ENCODE measurements at regions not wholly inside any gene's neighbourhood (a gene's known extent, or its start where the extent isn't known, plus 50 kb on each side); places are given as distances from the start of the nearest gene placed in this dataset.
A peak's percentile ranks its signal among the peaks of the same experiment; 100 is the strongest.

DNA sequence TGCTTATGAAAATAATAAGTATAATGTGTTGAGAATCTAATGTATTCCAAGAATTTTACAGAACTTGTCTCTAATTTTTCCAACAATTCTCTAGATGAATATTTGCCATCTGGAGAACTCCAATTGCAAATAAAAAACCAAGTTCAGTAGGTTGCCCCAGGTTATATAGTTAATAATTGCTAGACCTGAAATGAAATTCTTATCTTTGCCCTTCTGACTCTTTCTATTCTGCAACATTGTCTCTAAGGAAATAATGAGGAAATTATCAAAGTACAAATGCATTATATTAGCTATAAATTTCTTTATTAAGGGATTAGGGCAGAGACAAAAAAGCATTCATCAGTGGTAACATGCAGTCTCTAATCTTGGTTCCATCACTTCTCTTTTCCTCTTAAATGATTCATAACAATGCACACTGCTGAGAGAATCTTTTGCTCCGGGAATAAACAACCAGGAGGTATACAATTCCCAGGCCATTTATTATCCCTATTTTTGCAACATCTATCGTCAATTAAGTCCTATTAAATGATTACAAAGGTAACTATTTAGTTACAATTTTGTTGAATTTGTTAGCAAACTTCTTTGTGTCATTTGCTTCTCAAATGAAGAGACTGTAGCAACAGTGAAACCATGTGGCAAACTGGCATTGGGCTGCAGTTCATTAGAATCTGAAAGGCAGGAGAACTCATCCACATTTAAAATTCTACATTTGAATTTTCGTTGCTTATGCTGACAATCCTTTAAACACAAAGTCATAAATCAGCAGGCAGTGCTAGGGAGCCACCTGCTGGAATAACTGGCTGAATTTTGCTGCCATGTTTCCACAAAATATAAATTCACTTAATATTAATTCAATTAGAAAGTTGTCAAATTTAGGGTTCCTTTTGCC, 349.6 kb downstream of the KIF2B start:
- Histone ChIP-seq H3K27ac (ENCODE audit: low read depth, low read length) (no peak overlapping the region), H3K9me3 (ENCODE audit: control insufficient read depth, low read length) (no peaks in the 10 kb centered on the region), H3K9ac (ENCODE audit: extremely low read depth, low read length, poor library complexity, severe bottlenecking) (no peak overlapping the region), H3K4me1 (ENCODE audit: control insufficient read depth, insufficient read depth, low read length) (no peaks in the 10 kb centered on the region), H3K27me3 (ENCODE audit: control insufficient read depth, insufficient read depth, low read length, poor library complexity, severe bottlenecking) (peaks cover 1% of the 10 kb centered on the region), H3K36me3 (ENCODE audit: control insufficient read depth, insufficient read depth, low read length) (no peaks in the 10 kb centered on the region), H3K4me3 (ENCODE audit: low read length) (no peak overlapping the region)
- H3K36me3 Mint-ChIP-seq (ENCODE audit: low read depth), result no peaks in the 10 kb centered on the region
- H3K4me1 Mint-ChIP-seq, result peaks cover 11% of the 10 kb centered on the region
- H3K9me3 Mint-ChIP-seq, result peaks cover 3% of the 10 kb centered on the region
- peak; percentile 78 for DNase-seq
- TF ChIP-seq, protein P1, sequence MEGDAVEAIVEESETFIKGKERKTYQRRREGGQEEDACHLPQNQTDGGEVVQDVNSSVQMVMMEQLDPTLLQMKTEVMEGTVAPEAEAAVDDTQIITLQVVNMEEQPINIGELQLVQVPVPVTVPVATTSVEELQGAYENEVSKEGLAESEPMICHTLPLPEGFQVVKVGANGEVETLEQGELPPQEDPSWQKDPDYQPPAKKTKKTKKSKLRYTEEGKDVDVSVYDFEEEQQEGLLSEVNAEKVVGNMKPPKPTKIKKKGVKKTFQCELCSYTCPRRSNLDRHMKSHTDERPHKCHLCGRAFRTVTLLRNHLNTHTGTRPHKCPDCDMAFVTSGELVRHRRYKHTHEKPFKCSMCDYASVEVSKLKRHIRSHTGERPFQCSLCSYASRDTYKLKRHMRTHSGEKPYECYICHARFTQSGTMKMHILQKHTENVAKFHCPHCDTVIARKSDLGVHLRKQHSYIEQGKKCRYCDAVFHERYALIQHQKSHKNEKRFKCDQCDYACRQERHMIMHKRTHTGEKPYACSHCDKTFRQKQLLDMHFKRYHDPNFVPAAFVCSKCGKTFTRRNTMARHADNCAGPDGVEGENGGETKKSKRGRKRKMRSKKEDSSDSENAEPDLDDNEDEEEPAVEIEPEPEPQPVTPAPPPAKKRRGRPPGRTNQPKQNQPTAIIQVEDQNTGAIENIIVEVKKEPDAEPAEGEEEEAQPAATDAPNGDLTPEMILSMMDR (conservative IDR thresholded peaks at IDR 0.05), result peak; percentile 82
- H3K4me3 Mint-ChIP-seq, result no peak overlapping the region
- peaks cover 2% of the 10 kb centered on the region for H3K27me3 Mint-ChIP-seq (ENCODE audit: insufficient read depth)
- no peak overlapping the region for H3K27ac Mint-ChIP-seq
- 17 to 57% methylated on average over 1 to 3 of the region's 3 CpGs for WGBS, 2 experiments (ENCODE audit: insufficient coverage in 1 of 2, insufficient read length in 1 of 2)

GRCh38 chr17:54172985-54173316, 350.2 kb downstream of the KIF2B start:
- Histone ChIP-seq H3K9me3 (ENCODE audit: control insufficient read depth, low read length) (no peaks in the 10 kb centered on the region), H3K27ac (ENCODE audit: low read depth, low read length) (no peak overlapping the region), H3K9ac (ENCODE audit: extremely low read depth, low read length, poor library complexity, severe bottlenecking) (no peak overlapping the region), H3K4me1 (ENCODE audit: control insufficient read depth, insufficient read depth, low read length) (no peaks in the 10 kb centered on the region), H3K36me3 (ENCODE audit: control insufficient read depth, insufficient read depth, low read length) (no peaks in the 10 kb centered on the region), H3K27me3 (ENCODE audit: control insufficient read depth, insufficient read depth, low read length, poor library complexity, severe bottlenecking) (peaks cover 7% of the 10 kb centered on the region), H3K4me3 (ENCODE audit: low read length) (no peak overlapping the region)
- Mint-ChIP-seq H3K27ac (no peak overlapping the region), H3K4me3 (no peak overlapping the region), H3K36me3 (ENCODE audit: low read depth) (no peaks in the 10 kb centered on the region), H3K27me3 (ENCODE audit: insufficient read depth) (peaks cover 8% of the 10 kb centered on the region), H3K9me3 (peaks cover 3% of the 10 kb centered on the region), H3K4me1 (peaks cover 11% of the 10 kb centered on the region)
- DNase-seq, result no peak
- TF ChIP-seq, protein P1 (conservative IDR thresholded peaks at IDR 0.05), result peak; percentile 6

DNA sequence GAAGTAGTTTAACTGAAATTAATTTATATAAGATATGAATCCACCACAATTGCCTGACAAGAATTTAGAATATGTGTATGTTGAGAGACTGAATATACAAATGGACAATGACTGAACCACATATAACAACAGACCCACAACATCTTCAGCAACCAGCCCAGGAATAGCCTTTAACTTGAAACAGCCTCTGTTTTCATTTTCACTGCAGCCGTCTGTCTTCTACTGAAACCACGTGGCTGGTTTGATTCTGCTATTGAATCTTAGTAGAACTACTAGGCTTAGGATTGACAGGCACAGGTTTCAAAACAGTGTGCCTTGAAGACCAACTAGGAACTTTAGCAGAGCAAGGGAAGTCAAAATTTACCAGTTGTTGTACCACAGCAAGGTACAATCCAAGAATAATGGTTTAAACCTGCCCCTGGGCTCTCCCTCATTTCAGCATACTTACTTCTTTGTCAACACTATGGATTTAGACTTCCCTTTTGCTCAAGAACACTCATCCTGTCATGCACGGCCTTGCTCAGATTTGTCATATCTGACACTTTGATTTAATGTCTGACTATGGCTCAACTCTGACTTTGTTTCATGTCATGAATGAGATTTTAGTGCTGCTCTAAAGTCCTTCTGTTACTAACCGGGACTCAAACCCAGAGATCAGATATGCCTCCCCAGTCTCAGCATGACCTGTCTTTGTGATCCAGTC, 355.0 kb downstream of the KIF2B start:
- Mint-ChIP-seq H3K27me3 (ENCODE audit: insufficient read depth) (peaks cover 33% of the 10 kb centered on the region), H3K36me3 (ENCODE audit: low read depth) (no peaks in the 10 kb centered on the region), H3K4me1 (peaks cover 11% of the 10 kb centered on the region), H3K27ac (no peak overlapping the region), H3K9me3 (peaks cover 3% of the 10 kb centered on the region), H3K4me3 (no peak overlapping the region)
- TF ChIP-seq, protein P1 (conservative IDR thresholded peaks at IDR 0.05), result no peak
- DNase-seq, result no peak
- Histone ChIP-seq H3K4me3 (ENCODE audit: low read length) (no peak overlapping the region), H3K4me1 (ENCODE audit: control insufficient read depth, insufficient read depth, low read length) (no peaks in the 10 kb centered on the region), H3K27me3 (ENCODE audit: control insufficient read depth, insufficient read depth, low read length, poor library complexity, severe bottlenecking) (peaks cover 34% of the 10 kb centered on the region), H3K36me3 (ENCODE audit: control insufficient read depth, insufficient read depth, low read length) (no peaks in the 10 kb centered on the region), H3K27ac (ENCODE audit: low read depth, low read length) (peak overlapping the region; percentile 6), H3K9ac (ENCODE audit: extremely low read depth, low read length, poor library complexity, severe bottlenecking) (no peak overlapping the region), H3K9me3 (ENCODE audit: control insufficient read depth, low read length) (no peaks in the 10 kb centered on the region)
- WGBS, 2 experiments (ENCODE audit: insufficient coverage in 1 of 2, insufficient read length in 1 of 2), result 87 to 94% methylated on average over 3 to 4 of the region's 4 CpGs

All from endodermal cell (in vitro differentiated cells).